ENCODE measurements at regions not wholly inside any gene's neighbourhood (a gene's known extent, or its start where the extent isn't known, plus 50 kb on each side); places are given as distances from the start of the nearest gene placed in this dataset.

DNA sequence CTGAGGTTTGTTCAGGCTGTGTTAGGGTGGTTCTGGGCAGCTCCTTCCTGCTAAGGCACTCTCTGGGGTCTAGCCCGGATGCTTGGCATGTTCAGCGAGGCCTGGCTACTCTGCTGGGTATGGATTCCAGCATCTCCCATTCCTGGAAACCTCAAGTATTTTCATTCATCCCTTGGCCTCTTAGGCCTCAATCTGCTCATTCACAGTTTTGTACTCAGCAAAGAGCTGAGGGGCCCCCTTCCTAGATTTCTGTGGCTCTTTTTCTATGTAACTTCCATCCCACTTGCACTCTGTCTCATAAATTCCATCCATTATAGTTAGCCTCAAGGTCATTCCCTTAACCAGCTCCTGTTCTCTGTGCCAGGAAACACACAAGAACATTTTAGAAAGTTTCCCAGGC is 798.8 kb upstream of the HS6ST1 start:
- DNase-seq = no peak

DNA sequence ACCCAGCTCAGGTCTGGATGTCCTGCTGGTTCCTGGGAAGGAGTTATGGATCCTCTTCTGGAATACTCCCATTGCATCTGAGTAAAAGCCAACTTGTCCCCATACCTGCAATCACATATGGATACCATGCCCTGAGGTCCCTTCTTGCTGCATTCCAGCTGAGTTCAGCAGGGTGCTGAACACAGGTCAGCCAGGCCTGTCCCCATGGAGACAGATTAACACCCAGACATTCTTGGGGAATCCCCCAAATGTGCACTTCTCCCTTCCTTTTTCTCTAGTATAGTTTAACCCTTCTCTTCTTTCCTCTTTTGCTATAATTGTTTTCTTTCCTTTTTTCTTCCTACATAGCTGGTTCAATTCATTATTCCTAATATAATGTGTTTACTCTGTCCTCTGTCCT is 799.6 kb upstream of the HS6ST1 start:
- no peak for DNase-seq

DNA sequence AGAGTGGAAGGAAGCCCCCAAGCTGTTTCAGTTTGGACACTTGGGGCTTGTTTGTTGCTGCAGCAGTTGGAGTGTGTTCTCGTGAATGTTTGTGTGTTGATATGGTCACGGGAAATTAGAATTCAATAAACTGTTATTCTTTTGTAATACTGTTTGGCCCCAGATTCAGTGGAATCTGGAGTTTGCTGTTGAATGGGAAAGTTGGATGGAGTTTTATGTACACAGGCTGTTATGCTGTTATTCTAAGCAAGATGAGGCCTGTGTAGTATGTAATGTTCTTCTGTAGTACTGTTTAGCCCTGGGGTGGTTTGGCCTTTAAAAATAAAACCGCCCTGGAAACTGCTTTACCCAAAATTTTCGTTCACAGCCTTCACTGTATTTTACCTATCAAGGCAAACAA is 810.4 kb upstream of the HS6ST1 start:
- DNase-seq = no peak

DNA sequence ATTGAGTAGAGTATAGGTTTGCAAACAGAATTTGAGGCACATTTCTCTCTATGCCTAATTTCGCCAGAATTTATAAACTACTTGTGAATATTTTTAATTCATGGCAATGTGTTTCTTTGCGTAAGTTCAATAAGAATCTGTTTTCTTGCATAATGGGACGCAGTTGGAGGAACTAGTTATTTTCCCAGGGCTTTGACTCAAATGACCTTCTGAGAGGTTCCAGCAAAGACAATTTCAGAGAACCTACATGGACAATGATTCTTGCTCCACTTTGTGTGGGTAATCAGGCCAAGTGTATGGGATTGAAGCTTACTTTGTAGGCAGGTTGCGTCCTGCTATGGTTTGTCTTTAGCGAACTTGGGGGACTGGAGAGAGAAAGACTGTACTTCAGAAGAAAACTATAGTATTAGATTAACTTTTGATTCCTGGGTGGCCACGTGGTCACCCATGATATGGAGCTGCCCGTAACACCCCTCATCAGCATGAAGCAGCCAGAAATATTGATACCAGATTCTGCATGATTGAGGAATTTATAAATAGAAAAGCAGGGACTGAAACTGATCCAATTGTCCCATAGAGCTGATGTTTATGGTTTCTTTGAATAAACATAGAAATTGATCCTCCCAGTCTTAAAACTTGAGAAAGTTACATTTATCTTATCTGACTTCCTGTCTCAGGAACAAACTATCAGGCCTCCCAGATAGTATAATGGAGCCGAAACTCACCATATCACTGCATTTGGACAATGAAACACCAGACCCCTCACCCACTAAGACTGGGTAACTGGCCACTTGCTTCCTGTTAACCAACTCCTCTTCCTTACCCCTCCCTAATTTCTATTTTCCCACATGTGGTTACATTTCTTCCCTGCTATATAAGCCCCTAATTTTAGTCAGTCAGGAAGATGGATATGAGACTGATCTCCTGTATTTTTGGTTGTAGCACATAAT is 815.3 kb upstream of the HS6ST1 start:
- no peak for DNase-seq

DNA sequence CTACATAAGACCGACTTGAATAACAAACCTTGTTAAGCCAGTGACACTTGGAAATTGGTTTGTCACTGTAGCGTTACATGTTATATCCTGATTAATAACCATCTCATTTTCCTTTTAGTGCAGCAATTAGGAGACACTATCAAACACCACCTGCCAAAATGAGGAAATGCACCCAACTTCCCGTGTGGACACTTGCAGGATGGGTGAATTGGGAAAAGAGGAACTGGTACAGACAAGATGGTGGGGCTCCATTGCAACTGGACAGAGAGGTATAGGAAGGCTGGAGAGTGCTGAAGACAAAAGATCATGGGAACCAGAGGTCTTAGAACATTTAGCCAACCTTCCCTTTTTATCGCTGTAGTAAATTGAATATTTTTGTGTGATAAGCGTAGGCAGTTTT is 816.3 kb upstream of the HS6ST1 start:
- DNase-seq = no peak

DNA sequence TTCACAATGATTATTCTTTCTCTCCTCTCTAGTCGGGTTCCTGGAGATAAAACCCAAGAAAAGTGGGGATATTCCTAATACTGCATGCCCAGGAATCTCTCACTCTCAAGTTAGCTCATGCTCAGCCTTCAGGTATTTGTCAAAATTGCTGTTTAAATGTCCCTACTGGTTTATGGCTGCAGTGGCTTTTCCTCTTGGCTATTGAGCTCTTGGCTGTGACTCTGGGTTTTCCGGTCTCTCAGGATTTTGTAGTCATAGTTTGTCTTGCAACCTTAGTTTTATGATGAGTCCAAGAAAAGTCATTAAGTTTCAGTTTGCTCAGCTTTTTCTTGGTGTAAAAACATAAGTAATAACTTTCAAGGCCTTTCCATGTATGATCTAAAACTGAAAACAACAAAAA is 820.7 kb upstream of the HS6ST1 start:
- no peak for DNase-seq

DNA sequence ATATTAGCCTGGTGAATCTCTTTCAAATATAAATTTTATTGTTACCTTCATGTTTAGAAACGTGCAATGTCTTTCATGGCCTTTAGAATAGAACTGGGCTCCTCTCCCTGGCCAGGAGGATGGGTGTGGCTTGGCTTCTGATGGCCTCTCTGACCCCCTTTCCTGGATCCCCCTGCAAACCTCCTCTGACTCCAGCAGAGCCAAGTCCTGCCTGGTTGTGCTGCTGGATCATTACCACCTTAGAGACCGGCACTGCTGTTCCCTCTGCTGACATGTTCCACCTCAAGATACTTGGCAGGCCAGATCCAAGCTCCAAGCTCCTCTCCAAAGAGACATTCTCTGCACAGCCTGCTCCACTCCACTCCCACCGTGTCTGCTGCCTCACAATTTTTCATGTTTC is 823.8 kb upstream of the HS6ST1 start:
- no peak for DNase-seq

DNA sequence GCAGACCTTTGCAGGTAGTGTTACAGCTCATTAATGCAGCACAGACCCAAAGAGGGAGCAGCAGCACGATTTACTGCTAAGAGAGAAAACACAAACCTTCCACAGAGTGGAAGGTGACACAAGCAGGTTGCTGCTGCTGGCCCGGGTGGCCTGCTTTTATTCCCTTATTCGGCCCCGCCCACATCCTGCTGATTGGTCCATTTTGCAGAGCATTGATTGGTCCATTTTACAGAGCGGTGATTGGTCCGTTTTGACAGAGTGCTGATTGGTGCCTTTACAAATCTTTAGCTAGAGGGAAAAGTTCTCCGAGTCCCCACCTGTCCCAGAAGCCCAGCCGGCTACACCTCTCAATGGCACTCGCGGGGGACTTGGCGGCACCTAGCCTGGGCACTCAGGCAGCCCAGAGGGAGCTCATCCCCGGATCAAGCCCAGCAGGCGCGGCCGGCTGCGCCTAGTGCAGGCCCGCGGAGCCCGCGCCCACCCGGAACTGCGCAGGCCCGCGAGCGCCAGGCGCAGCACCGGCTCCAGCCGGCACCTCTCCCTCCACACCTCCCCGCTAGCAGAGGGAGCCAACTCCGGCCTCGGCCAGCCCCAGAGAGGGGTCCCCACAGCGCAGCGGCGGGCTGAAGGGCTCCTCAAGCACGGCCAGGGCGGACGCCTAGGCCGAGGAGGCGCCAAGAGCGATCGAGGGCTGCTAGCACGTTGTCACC is 825.6 kb upstream of the HS6ST1 start:
- no peak for DNase-seq

DNA sequence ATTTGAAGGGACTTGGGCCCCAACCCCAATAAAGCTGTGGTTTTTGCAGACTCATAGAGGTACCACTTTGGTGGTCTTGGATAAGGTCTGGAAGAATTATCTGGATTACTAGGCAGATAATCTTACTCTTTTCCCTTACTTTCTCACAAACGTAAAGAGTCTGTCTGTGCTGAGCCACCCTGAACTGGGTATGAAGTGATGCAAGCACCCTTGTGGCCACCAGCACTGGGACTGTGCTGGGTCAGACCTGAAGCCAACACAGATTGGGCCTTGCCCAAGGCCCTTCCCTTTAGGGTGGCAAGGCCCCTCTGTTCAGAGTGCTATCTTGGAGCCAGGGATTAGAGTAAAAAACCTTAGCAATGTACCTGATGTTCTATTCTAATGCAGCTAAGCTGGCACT is 827.0 kb upstream of the RAB6C start:
- DNase-seq = no peak

DNA sequence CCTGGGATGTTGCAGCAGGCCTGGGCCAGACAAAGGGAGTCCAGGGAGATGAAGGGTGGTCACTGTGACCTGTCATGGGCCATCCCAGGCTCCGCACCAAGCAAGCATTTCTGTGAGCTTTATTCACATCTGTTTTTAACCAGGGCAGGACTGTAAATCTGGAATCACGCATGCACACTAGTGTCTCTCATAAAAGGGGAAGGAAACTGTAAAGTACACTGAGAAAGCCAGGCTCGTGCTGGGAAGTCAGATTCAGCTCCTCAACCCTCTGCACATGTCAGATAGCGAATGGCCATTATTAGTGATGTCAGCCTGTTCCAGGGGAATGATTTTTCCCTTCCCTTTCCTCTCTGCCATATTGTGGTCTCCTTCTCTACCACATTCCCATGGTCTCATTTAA is 818.6 kb upstream of the RAB6C start:
- no peak for DNase-seq

DNA sequence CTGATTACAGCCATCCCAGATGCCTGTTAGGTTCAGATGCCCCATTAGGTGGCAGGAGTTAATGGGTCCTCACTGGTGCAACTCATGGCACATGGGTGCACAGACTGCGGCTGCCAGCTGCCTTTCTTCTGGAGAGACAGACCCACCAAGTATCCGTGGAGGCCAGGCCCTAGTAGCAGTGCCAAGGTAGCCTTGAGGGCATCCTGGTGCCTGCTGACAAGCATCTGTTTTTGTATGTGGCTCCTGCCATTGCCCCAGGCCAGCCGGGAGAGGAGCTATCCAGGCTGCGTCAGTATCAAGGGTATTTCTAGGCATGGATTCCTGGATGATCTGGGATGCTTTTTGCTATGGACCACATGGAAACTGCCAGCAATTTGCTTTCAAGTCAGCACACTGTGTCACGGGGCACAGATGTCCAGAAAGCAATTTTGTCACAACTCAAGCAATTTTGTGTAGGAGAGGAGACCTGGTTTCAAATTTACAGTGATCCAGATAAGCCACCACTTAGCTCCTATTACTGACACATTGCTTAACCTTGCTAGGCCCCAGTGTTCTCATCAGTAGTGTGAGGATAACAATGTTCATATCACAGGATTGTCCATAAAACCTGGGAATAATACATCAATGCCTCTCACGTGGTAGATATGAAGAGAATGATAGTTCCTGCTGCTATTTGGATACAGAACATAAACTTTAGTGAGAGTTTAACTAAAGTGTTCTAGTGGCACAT is 815.1 kb upstream of the RAB6C start:
- no peak for DNase-seq

DNA sequence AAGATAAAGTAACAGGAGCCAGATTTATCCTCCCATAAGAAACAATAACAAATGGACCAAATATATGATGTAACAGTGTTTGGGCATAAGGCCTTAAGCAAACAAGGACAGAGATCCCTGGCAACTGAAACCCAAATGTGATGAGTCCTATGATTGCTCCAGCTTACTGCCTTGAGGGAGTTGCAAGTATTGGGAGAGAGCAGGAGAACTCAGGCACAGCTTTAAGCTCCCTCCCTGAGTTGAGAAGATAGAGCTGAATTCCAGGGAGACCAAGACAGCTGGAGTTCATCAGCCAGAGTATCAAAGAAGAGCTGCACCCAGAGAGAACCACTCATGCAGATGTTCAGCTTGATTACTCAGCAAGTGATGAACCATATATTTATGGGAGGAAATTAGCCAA is 814.5 kb upstream of the RAB6C start:
- DNase-seq = no peak

DNA sequence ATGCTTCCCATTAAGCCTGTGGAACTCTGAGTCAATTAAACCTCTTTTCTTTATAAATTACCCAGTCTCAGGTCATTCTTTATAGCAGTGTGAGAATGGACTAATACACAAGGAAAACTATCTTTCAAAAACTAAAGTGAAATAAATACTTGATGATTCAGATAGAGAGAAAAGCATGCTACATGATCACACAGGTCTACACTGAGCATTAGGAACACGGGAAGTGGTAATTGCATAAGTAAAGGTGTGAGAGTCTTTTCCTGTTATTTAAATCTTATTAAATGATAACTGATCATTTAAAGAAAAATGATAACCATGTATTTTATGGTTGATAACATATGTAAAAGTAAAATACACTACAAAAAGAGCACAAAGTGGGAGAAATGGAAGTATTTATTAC is 812.0 kb upstream of the RAB6C start:
- no peak for DNase-seq

DNA sequence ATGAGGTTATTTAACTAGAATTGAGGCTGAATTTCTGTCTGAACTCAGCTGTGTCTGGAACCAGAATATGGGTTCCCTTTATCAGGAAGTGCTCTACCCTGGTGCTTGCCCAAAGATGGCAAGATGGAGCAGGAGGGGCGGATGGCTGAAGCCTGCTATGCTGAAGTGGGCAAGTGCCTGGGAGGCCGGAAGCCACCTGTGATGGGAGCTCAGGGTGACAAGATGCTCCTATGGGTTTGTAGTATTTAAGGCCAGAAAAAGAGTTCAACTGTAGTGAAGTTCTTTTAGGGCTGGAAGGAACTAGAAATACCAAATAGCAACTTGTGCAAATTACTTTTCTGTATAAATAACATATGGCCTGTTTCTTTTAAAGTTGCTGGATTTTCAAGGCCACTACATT is 808.9 kb upstream of the RAB6C start:
- no peak for DNase-seq

DNA sequence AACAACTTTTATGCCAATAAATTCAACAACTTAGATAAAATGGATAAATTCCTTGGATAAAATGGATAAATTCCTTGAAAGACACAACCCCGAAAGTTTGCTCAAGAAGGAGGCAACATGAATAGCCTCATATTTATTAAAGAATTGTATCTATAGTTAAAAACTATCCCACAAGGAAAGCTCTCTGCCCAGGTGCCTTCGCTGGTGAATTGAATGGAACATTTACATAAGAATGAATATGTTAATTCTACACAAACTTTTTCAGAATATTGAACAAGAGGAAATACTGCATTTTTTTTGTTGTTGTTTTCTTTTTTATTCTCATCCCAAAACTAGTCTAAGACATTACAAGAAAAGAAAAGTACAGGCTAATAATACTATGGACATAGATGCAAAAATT is 805.3 kb upstream of the RAB6C start:
- DNase-seq = no peak

DNA sequence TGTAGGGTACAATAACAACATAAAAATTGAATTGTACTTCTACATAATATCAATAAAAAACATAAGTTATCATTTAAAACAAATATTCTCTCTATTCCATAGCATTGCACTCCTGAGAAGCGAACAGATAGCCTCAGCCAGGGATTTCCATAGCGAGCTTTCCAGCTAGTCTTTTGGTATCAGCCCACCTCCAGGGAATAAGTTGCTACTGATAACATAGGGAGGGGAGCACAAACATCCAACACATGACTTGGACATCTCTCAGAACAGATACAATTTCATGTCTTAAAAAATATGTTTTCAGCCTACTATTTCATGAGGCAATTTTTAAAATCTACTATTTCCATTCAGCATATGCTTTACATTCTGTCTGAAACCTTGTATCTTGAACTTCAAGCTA is 804.4 kb upstream of the RAB6C start:
- DNase-seq = no peak

DNA sequence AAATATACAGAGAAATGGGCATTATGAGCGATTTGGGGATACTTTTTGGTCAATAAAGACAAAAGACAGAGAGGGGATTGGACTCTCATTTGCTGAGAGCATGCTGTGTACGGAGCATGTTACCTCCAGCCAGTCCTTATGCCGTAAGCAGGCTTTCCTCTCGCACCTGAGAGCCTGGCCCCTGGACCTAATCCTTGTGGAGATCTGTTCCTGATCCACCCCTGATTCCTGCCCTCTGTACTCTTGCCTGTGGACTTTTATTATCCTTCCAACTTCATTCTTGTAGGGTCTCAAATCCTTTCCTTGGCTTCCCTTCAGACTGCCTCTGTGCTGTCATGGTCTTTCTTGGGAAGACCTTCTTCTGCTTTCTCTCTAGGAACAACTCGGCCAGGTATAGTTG is 803.1 kb upstream of the RAB6C start:
- no peak for DNase-seq

DNA sequence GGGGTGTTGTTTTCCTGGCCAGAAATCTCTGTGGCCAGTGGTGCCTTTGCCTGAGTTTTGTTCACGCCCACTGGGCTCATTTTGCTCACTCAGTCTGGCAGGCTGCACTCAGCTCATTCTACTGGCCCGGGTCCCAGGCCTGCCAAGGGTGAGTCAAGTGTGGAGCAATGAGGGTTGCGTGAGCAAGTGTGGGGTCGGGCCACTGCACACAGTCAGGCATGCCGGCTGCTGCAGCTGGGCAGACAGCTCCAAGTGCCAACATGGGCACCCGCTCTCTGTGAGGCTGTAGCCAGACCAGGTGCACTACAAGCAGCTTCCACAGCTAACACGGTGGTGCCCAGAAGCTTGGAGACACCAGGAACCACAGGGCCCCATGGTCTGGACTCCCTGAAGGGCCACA is 801.1 kb upstream of the RAB6C start:
- DNase-seq = no peak

DNA sequence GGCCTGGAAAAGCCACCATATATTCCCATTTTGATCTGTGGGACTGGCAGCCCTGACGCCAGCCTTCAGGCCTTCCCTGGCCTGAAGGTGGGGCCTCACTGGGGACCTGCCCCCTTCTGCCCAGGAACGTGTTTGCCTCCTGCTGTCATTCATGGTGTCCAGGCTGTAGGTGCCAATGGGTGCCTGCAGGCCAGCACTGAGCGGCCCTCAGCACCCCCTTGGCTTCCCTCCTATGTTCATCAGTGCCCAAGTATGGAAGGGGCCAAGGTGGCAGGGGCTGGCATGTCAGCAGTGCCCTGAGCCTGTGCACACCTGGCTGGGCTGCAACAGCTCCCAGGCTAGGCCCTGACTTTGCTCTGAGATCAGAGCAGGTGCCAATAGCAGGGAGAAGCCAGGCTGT is 800.3 kb upstream of the RAB6C start:
- no peak for DNase-seq

DNA sequence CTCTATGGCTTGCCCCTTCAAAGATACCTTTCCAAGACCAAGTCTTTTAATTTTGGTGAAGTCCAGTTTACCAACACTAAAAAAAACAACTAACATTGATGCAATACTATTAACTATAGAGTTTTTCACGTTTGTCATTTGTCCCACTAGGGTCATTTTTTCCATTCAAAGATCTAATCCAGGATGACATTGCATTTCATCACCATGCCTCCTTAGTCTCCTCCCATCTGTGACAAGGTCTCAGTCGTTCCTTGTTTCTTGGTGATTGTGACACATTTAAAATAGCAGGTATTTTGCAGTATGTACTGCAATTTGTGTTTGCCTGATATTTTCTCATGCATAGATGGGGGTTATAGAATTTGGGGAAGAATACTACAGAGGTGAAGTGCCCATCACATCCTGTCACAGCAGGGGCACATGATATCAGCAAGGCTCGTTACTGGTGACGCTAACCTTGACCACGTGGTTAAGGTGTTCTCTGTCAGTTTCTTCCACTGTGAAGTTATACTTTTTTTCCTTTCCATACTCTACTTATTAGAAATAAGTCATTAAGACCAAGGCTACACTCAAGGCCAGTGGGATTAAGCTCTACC is 799.2 kb upstream of the RAB6C start:
- DNase-seq = no peak

DNA sequence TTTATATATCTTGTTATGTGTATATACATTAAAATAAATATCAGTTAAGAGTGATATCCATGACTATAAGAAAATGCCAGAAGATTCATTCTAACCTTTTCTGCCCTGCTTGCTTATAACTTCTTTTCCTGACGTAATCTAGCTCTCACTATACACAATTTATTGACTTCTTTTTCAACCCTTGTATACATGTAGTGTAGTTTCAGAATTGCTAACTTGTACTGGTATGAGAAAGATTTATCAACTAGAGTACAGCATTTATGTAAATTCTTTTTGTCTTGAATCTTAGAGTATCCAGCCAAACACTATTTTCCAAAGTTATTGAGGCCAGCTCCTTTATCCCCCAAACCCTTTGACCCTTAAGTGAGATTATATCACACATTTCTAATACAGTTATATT is 798.0 kb upstream of the RAB6C start:
- DNase-seq = no peak

DNA sequence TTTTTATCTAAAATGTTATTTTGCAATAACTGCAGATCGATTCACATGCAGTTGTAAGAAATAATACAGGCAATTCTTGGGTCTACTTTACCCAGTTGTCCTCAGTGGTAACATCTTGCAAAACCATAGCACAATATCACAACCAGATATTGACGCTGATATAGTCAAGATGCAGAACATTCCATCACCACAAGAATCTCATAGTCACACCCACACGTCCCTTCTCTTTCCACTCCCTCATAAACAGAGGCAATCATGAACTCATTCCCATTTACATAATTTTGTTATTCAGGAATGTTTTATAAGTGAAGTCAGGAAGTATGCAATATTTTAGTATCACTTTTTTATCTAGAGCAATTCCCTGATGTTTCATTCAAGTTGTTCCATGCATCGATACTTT is 797.5 kb upstream of the RAB6C start:
- no peak for DNase-seq

DNA sequence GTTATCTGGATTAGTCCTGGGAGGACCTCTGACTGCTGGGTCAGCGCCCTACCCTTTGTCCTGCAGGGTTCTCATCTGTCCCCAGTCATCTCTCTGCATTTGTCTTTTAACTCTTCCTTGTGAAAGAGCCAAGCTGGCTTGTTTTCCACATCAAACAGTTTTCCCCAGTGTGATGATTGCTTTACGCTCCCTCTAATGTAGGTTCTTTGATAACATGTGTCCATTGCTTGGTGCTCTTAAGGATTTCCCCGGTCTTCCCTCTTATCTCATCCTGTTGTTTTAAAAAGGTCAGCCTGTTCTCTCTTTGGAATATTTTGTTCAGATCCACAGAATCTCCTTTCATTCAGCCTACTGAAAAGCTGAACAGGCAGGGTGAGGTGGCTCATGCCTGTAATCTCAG is 792.1 kb upstream of the RAB6C start:
- DNase-seq = no peak

Data from stimulated activated CD4-positive, alpha-beta T cell treated with anti-CD3 and anti-CD28 coated beads, Interleukin-2, amount 100 ng/mL, for 24 hours (primary cell).